Tibial nerve (tissue), 4 donors: ENCODE measurements at regions not wholly inside any gene's neighbourhood (a gene's known extent, or its start where the extent isn't known, plus 50 kb on each side); places are given as distances from the start of the nearest gene placed in this dataset.

Experiments
- EP300 ChIP-seq, 2 donors: sonication (generic); formaldehyde crosslinking; IDR thresholded peaks; one replicate each; pipeline ENCODE4 v1.6.1; 2017; ENCODE audit warnings: antibody characterized with exemption in 2 of 2, mild to moderate bottlenecking in 1 of 2
- POLR2A ChIP-seq, 2 donors: fragments of 450-650 bp; IDR thresholded peaks; one replicate each; pipeline ENCODE4 v1.6.1; 2017; ENCODE audit warnings: antibody characterized with exemption in 2 of 2, mild to moderate bottlenecking in 2 of 2, moderate library complexity in 2 of 2
- TF ChIP-seq, protein P1 (sequence below), 5 experiments: fragments of 200-600 bp in 3 of 5; fragments of 450-650 bp in 2 of 5; sonication (generic) in 3 of 5; IDR thresholded peaks; one replicate each; pipeline ENCODE4 v1.5.1; 2016 to 2019; ENCODE audit warnings: antibody characterized with exemption in 5 of 5, mild to moderate bottlenecking in 3 of 5, moderate library complexity in 2 of 5

DNA sequence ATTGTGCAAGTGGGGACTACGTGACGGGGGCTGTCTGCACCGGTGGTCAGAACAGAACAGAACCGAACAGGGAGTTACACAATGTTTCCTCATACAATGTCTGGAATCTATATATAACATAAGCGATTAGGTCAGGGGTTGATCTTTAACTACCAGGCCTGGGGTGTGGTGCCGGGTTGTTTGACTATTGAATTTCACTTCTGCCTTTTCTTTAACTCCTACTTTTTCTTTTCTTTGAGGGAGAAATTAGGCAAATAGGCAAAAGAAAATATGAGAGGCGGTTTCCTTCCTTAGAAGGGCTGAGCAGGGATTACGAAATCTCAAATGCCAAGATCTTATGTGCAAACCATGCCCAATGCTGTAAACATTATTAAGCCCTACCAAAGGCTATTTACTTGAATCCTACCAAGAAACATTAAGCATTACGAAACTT lies 140.3 kb downstream of the SLC38A6 start:
- TF ChIP-seq, protein P1, sequence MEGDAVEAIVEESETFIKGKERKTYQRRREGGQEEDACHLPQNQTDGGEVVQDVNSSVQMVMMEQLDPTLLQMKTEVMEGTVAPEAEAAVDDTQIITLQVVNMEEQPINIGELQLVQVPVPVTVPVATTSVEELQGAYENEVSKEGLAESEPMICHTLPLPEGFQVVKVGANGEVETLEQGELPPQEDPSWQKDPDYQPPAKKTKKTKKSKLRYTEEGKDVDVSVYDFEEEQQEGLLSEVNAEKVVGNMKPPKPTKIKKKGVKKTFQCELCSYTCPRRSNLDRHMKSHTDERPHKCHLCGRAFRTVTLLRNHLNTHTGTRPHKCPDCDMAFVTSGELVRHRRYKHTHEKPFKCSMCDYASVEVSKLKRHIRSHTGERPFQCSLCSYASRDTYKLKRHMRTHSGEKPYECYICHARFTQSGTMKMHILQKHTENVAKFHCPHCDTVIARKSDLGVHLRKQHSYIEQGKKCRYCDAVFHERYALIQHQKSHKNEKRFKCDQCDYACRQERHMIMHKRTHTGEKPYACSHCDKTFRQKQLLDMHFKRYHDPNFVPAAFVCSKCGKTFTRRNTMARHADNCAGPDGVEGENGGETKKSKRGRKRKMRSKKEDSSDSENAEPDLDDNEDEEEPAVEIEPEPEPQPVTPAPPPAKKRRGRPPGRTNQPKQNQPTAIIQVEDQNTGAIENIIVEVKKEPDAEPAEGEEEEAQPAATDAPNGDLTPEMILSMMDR (IDR thresholded peaks at IDR 0.05) = no peak
- TF ChIP-seq POLR2A (IDR thresholded peaks at IDR 0.05) (no peak), EP300 (IDR thresholded peaks at IDR 0.05) (no peak)
